HepG2 (cell line): ENCODE measurements at regions not wholly inside any gene's neighbourhood (a gene's known extent, or its start where the extent isn't known, plus 50 kb on each side); places are given as distances from the start of the nearest gene placed in this dataset.

Source experiments
- ATAC-seq: fragments of 200-7000 bp; cut with Tn5 transposase; 3 replicates; pipeline ENCODE4 v1.9.1; 2020; ENCODE audit warnings: mild to moderate bottlenecking, moderate library complexity
- BruUV-seq: library from RNA; stranded (reverse); fragments of 400-500 nt; replicated peaks from 2 replicates; lab custom pipeline; 2021; lab: Mats Ljungman, UMichigan
- CTCF ChIA-PET: fragments of 300-600 bp; formaldehyde crosslinking; extraction: SDS; loops from one replicate; lab custom pipeline; 2021; ENCODE audit warnings: low total read pairs, inconsistent platforms, low intra/inter-chr PET ratio; lab: Yijun Ruan, JAX
- POLR2A ChIA-PET: fragments of 350-600 bp; sonication (Branson Sonifier 250); formaldehyde crosslinking; loops from one replicate; lab custom pipeline; 2020; ENCODE audit warnings: antibody characterized with exemption, inconsistent platforms; lab: Yijun Ruan, JAX
- DNase-seq: peaks from one replicate; pipeline ENCODE4 v3.0.0-alpha.2; 2015; ENCODE audit warnings: low spot score
- FAIRE-seq: peaks from 3 replicates; lab custom pipeline; 2011; peaks lifted over from hg19 to GRCh38; lab: Jason Lieb, UNC
- H2AFZ ChIP-seq: one replicate; pipeline ENCODE4 v1.6.1; 2011; ENCODE audit warnings: low read length, inconsistent platforms
- H3K27ac ChIP-seq: fragments of 300-600 bp; 3 replicates; pipeline ENCODE4 v1.8.0; 2011; ENCODE audit warnings: mixed run types, mild to moderate bottlenecking, mixed read lengths, low read length, inconsistent platforms; ENCODE audit not compliant: insufficient read depth; ENCODE audit errors: extremely low read length
- H3K27me3 ChIP-seq, 2 experiments: fragments of 200-600 bp in 1 of 2; 2 replicates in 1 of 2; 3 replicates in 1 of 2; pipeline versions ENCODE4 v1.6.0 to v1.8.0; 2011; ENCODE audit warnings: low read length in 2 of 2, mild to moderate bottlenecking in 2 of 2, moderate library complexity in 2 of 2, inconsistent platforms in 1 of 2; ENCODE audit not compliant: insufficient read depth in 2 of 2, control insufficient read depth in 1 of 2
- H3K36me3 ChIP-seq, 2 experiments: fragments of 200-600 bp in 1 of 2; replicated peaks in 1 of 2; 2 replicates in 1 of 2; 3 replicates in 1 of 2; pipeline versions ENCODE4 v1.5.1 to v1.8.0; 2011; ENCODE audit warnings: low read length in 2 of 2, inconsistent platforms in 1 of 2; ENCODE audit not compliant: insufficient read depth in 2 of 2, control insufficient read depth in 1 of 2
- H3K4me1 ChIP-seq: 2 replicates; pipeline ENCODE4 v1.5.1; 2012; ENCODE audit warnings: low read length, inconsistent platforms; ENCODE audit not compliant: insufficient read depth
- H3K4me2 ChIP-seq: 2 replicates; pipeline ENCODE4 v1.6.0; 2011; ENCODE audit warnings: low read depth, low read length, inconsistent platforms
- H3K4me3 ChIP-seq, 3 experiments: fragments of 200-600 bp in 1 of 3; sonication (generic), shearing (Covaris generic) in 1 of 3; replicated peaks in 1 of 3; 2 replicates each; pipeline ENCODE4 v1.5.1; 2011 to 2016; ENCODE audit warnings: low read length in 3 of 3, inconsistent platforms in 2 of 3, low read depth in 2 of 3, mild to moderate bottlenecking in 2 of 3, control low read depth in 1 of 3, mixed read lengths in 1 of 3; ENCODE audit not compliant: insufficient read depth in 1 of 3
- H3K79me2 ChIP-seq: one replicate; pipeline ENCODE4 v1.6.1; 2011; ENCODE audit warnings: low read length, inconsistent platforms; ENCODE audit not compliant: insufficient read depth
- H3K9ac ChIP-seq: 2 replicates; pipeline ENCODE4 v1.6.0; 2011; ENCODE audit warnings: mild to moderate bottlenecking, low read depth, low read length, inconsistent platforms; ENCODE audit not compliant: insufficient read depth
- H3K9me3 ChIP-seq: 2 replicates; pipeline ENCODE4 v1.5.1; 2012; ENCODE audit warnings: mild to moderate bottlenecking, low read length
- H4K20me1 ChIP-seq: 2 replicates; pipeline ENCODE4 v1.6.0; 2011; ENCODE audit warnings: inconsistent platforms, mild to moderate bottlenecking, low read length, moderate library complexity; ENCODE audit not compliant: insufficient read depth
- ARNT ChIP-seq: fragments of 450-650 bp; IDR thresholded peaks from 2 replicates; pipeline ENCODE4 v1.6.1; 2017
- HNRNPL ChIP-seq: fragments of 200-400 bp; formaldehyde crosslinking; IDR thresholded peaks from 2 replicates; pipeline ENCODE4 v1.6.1; 2017; ENCODE audit warnings: mild to moderate bottlenecking, low read depth, low read length
- MEIS2 ChIP-seq: sonication (generic); formaldehyde crosslinking; IDR thresholded peaks from 2 replicates; pipeline ENCODE4 v1.9.0; 2021; ENCODE audit warnings: mild to moderate bottlenecking, missing genetic modification reagents
- NCOR1 ChIP-seq: fragments of 200-600 bp; sonication (generic); IDR thresholded peaks from 2 replicates; pipeline ENCODE4 v1.7.0; 2017; ENCODE audit warnings: antibody characterized with exemption, low read length, borderline replicate concordance
- PCBP2 ChIP-seq: fragments of 200-400 bp; formaldehyde crosslinking; optimal IDR thresholded peaks from 2 replicates; pipeline ENCODE3; 2018; ENCODE audit warnings: low read length, low read depth; ENCODE audit not compliant: poor library complexity, severe bottlenecking
- SCMH1 ChIP-seq: sonication (generic); formaldehyde crosslinking; IDR thresholded peaks from 2 replicates; pipeline ENCODE4 v1.9.0; 2021; ENCODE audit warnings: missing genetic modification reagents, mild to moderate bottlenecking, borderline replicate concordance
- ZFAT ChIP-seq: sonication (generic); formaldehyde crosslinking; conservative IDR thresholded peaks from 2 replicates; pipeline ENCODE4 v1.8.1; 2023; ENCODE audit warnings: missing genetic modification reagents, inconsistent platforms
- ZFP41 ChIP-seq: sonication (generic); formaldehyde crosslinking; IDR thresholded peaks from 2 replicates; pipeline ENCODE4 v1.4.0; 2020; ENCODE audit warnings: mild to moderate bottlenecking, missing genetic modification reagents, borderline replicate concordance
- ZNF451 ChIP-seq: sonication (generic); formaldehyde crosslinking; IDR thresholded peaks from 2 replicates; pipeline ENCODE4 v1.5.0; 2020; ENCODE audit warnings: mild to moderate bottlenecking, missing genetic modification reagents
- ZNF841 ChIP-seq: sonication (generic); formaldehyde crosslinking; IDR thresholded peaks from 2 replicates; pipeline ENCODE4 v1.8.1; 2023; ENCODE audit warnings: missing genetic modification reagents, borderline replicate concordance
- WGBS: methylation state at CpG from one replicate; pipeline ENCODE4 v1.1.6; 2017; ENCODE audit warnings: low lambda C conversion rate; 5-methylcytosine and 5-hydroxymethylcytosine counted together
- in situ Hi-C: cut with HindIII; loops from 2 replicates; pipeline ENCODE4 v1.10.0; 2017; ENCODE audit warnings: low pct_unique_long_range_greater_than_20kb; ENCODE audit not compliant: extremely low pct_ligation_motif_present
- intact Hi-C: fragments of 100-400 bp; cut with micrococcal nuclease; formaldehyde crosslinking; loops from one replicate; pipeline ENCODE4 v1.10.0; 2022; ENCODE audit not compliant: unreplicated experiment
- TF ChIP-seq, protein P1 (sequence below): sonication (generic); formaldehyde crosslinking; IDR thresholded peaks from 2 replicates; pipeline ENCODE4 v1.5.1; 2020; ENCODE audit warnings: missing genetic modification reagents, mild to moderate bottlenecking, borderline replicate concordance
- TF ChIP-seq, protein P2 (sequence below): IDR thresholded peaks from 2 replicates; pipeline ENCODE4 v1.6.1; 2018; ENCODE audit warnings: missing genetic modification reagents, mild to moderate bottlenecking, missing compliant biosample characterization
- TF ChIP-seq, protein P3 (sequence below): sonication (generic); formaldehyde crosslinking; IDR thresholded peaks from 2 replicates; pipeline ENCODE4 v1.8.0; 2022; ENCODE audit warnings: low read depth, missing genetic modification reagents
- TF ChIP-seq, protein P4 (sequence below): sonication (generic); formaldehyde crosslinking; IDR thresholded peaks from 2 replicates; pipeline ENCODE4 v1.4.0; 2020; ENCODE audit warnings: missing genetic modification reagents

DNA sequence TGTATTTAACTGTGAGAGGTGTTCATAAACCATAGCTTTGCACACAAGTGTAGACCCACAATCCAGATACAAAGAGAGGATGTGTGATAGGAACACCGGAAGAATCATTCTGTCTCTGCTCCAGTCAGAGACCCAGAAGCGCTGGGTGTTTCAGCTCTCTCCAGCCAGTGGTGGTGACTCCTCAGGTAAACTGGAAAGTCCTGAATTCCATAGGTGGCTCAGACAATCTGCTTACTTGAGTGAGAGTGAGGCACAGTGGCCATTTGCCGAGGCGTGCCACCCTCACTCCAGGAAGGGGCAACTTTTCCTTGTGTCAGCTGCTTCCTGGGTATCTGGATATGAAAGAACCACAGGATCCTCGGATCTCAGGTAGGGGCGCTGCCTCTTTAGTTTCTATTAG is 171.5 kb downstream of the KCNS3 start:
- Histone ChIP-seq H3K9ac (no peak overlapping the region), H3K79me2 (no peaks in the 10 kb centered on the region), H3K27me3 (0 out of 5 replicates have a peak, but pooled peaks cover 0 to 4% of the 10 kb centered on the region in 2 experiments), H3K27ac (no peak overlapping the region), H3K36me3 (no peaks in the 10 kb centered on the region), H3K9me3 (no peaks in the 10 kb centered on the region), H4K20me1 (no peaks in the 10 kb centered on the region), H3K4me3 (no peak overlapping the region), H2AFZ (no peak overlapping the region), H3K4me1 (no peaks in the 10 kb centered on the region), H3K4me2 (no peak overlapping the region)
- ATAC-seq (no peak), FAIRE-seq (no peak), DNase-seq (no peak)
- CTCF ChIA-PET: no interaction called here
- TF ChIP-seq, protein P1, sequence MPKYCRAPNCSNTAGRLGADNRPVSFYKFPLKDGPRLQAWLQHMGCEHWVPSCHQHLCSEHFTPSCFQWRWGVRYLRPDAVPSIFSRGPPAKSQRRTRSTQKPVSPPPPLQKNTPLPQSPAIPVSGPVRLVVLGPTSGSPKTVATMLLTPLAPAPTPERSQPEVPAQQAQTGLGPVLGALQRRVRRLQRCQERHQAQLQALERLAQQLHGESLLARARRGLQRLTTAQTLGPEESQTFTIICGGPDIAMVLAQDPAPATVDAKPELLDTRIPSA (CRISPR knock-in tag): no peak
- no peak for TF ChIP-seq ARNT
- TF ChIP-seq, protein P2, sequence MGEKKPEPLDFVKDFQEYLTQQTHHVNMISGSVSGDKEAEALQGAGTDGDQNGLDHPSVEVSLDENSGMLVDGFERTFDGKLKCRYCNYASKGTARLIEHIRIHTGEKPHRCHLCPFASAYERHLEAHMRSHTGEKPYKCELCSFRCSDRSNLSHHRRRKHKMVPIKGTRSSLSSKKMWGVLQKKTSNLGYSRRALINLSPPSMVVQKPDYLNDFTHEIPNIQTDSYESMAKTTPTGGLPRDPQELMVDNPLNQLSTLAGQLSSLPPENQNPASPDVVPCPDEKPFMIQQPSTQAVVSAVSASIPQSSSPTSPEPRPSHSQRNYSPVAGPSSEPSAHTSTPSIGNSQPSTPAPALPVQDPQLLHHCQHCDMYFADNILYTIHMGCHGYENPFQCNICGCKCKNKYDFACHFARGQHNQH (CRISPR knock-in tag): no peak
- TF ChIP-seq, protein P3, sequence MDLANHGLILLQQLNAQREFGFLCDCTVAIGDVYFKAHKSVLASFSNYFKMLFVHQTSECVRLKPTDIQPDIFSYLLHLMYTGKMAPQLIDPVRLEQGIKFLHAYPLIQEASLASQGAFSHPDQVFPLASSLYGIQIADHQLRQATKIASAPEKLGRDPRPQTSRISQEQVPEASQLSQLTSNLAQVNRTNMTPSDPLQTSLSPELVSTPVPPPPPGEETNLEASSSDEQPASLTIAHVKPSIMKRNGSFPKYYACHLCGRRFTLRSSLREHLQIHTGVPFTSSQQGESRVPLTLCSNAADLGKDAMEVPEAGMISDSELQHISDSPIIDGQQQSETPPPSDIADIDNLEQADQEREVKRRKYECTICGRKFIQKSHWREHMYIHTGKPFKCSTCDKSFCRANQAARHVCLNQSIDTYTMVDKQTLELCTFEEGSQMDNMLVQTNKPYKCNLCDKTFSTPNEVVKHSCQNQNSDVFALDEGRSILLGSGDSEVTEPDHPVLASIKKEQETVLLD (CRISPR knock-in tag): no peak
- no peak for TF ChIP-seq PCBP2
- TF ChIP-seq ZNF841: no peak
- no peak for TF ChIP-seq ZFP41 (CRISPR knock-in tag)
- TF ChIP-seq ZFAT (CRISPR knock-in tag): no peak
- TF ChIP-seq, protein P4, sequence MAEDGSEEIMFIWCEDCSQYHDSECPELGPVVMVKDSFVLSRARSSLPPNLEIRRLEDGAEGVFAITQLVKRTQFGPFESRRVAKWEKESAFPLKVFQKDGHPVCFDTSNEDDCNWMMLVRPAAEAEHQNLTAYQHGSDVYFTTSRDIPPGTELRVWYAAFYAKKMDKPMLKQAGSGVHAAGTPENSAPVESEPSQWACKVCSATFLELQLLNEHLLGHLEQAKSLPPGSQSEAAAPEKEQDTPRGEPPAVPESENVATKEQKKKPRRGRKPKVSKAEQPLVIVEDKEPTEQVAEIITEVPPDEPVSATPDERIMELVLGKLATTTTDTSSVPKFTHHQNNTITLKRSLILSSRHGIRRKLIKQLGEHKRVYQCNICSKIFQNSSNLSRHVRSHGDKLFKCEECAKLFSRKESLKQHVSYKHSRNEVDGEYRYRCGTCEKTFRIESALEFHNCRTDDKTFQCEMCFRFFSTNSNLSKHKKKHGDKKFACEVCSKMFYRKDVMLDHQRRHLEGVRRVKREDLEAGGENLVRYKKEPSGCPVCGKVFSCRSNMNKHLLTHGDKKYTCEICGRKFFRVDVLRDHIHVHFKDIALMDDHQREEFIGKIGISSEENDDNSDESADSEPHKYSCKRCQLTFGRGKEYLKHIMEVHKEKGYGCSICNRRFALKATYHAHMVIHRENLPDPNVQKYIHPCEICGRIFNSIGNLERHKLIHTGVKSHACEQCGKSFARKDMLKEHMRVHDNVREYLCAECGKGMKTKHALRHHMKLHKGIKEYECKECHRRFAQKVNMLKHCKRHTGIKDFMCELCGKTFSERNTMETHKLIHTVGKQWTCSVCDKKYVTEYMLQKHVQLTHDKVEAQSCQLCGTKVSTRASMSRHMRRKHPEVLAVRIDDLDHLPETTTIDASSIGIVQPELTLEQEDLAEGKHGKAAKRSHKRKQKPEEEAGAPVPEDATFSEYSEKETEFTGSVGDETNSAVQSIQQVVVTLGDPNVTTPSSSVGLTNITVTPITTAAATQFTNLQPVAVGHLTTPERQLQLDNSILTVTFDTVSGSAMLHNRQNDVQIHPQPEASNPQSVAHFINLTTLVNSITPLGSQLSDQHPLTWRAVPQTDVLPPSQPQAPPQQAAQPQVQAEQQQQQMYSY (CRISPR knock-in tag): no peak
- no peak for TF ChIP-seq NCOR1
- no peak for TF ChIP-seq HNRNPL
- no peak for TF ChIP-seq MEIS2 (CRISPR knock-in tag)
- TF ChIP-seq ZNF451 (CRISPR knock-in tag): no peak
- no peak for TF ChIP-seq SCMH1 (CRISPR knock-in tag)
- in situ Hi-C loops: no loop called here
- intact Hi-C loops: no loop called here
- POLR2A ChIA-PET: no interaction called here
- BruUV-seq: no TSS peak
- WGBS: 27% methylated on average over 6 of the region's 6 CpGs
